Hepatocyte (in vitro differentiated cells): ENCODE measurements at regions not wholly inside any gene's neighbourhood (a gene's known extent, or its start where the extent isn't known, plus 50 kb on each side); places are given as distances from the start of the nearest gene placed in this dataset.
"Not testable (repeated sequence)": the region's sequence is repeated elsewhere in the genome, so short reads cannot be mapped to it uniquely, and the experiment has no call there.

Experiments used
- DNase-seq: peaks from one replicate; pipeline ENCODE4 v3.0.0-alpha.2; 2016; ENCODE audit warnings: low spot score
- H2AFZ ChIP-seq: fragments of 200-600 bp; sonication (generic); 2 replicates; pipeline ENCODE4 v1.6.0; 2016; ENCODE audit warnings: antibody characterized with exemption, mild to moderate bottlenecking
- H3K27ac ChIP-seq: fragments of 200-600 bp; sonication (generic); 2 replicates; pipeline ENCODE4 v1.5.1; 2016; ENCODE audit warnings: mild to moderate bottlenecking
- H3K27me3 ChIP-seq: fragments of 200-600 bp; sonication (generic); 2 replicates; pipeline ENCODE4 v1.6.1; 2016
- H3K36me3 ChIP-seq: fragments of 200-600 bp; sonication (generic); replicated peaks from 2 replicates; pipeline ENCODE4 v1.5.1; 2016; ENCODE audit warnings: low read depth; ENCODE audit not compliant: insufficient read depth
- H3K4me1 ChIP-seq: fragments of 200-600 bp; sonication (generic); 2 replicates; pipeline ENCODE4 v1.5.1; 2016; ENCODE audit warnings: mild to moderate bottlenecking, moderate library complexity; ENCODE audit not compliant: insufficient read depth
- H3K4me2 ChIP-seq: fragments of 200-600 bp; sonication (generic); 2 replicates; pipeline ENCODE4 v1.6.0; 2016
- H3K4me3 ChIP-seq: fragments of 200-600 bp; sonication (generic); 2 replicates; pipeline ENCODE4 v1.5.1; 2016; ENCODE audit warnings: mild to moderate bottlenecking
- H3K79me2 ChIP-seq: fragments of 200-600 bp; sonication (generic); 2 replicates; pipeline ENCODE4 v1.6.0; 2017; ENCODE audit warnings: mild to moderate bottlenecking
- H3K9me2 ChIP-seq: fragments of 200-600 bp; sonication (generic); replicated peaks from 2 replicates; pipeline ENCODE4 v1.6.0; 2017; ENCODE audit warnings: mild to moderate bottlenecking; ENCODE audit not compliant: insufficient read depth
- H3K9me3 ChIP-seq: fragments of 200-600 bp; sonication (generic); 2 replicates; pipeline ENCODE4 v1.5.1; 2016; ENCODE audit warnings: low read depth, mild to moderate bottlenecking
- H4K20me1 ChIP-seq: fragments of 200-600 bp; sonication (generic); 2 replicates; pipeline ENCODE4 v1.6.0; 2016; ENCODE audit warnings: mild to moderate bottlenecking; ENCODE audit not compliant: insufficient read depth, poor library complexity, severe bottlenecking
- CTCF ChIP-seq: fragments of 200-600 bp; sonication (generic); IDR thresholded peaks from 2 replicates; pipeline ENCODE4 v1.5.1; 2016; ENCODE audit warnings: antibody characterized with exemption, mild to moderate bottlenecking; ENCODE audit not compliant: poor library complexity
- EZH2 ChIP-seq: fragments of 200-600 bp; sonication (generic); IDR thresholded peaks from 2 replicates; pipeline ENCODE4 v1.6.1; 2016; ENCODE audit warnings: antibody characterized with exemption, mild to moderate bottlenecking, borderline replicate concordance
- EZH2phosphoT487 ChIP-seq: fragments of 200-600 bp; sonication (generic); IDR thresholded peaks from one replicate; pipeline ENCODE4 v1.6.1; 2018; ENCODE audit warnings: antibody characterized with exemption, mild to moderate bottlenecking, low read depth, moderate library complexity; ENCODE audit not compliant: unreplicated experiment, severe bottlenecking
- WGBS: methylation state at CpG from one replicate; pipeline ENCODE4 v1.1.6; 2016; ENCODE audit warnings: low lambda C conversion rate; ENCODE audit errors: missing lambda C conversion rate; 5-methylcytosine and 5-hydroxymethylcytosine counted together

- 100% methylated on average over 5 of the region's 5 CpGs for WGBS
These were observed 81.0 kb upstream of the TINAGL1 start for GRCh38 chr1:31495351-31495750.

GRCh38 chr1:31495770-31496169 is 80.5 kb upstream of the TINAGL1 start:
- H4K20me1 ChIP-seq, H3K27ac ChIP-seq, H3K9me2 ChIP-seq, H3K36me3 ChIP-seq, H2AFZ ChIP-seq, H3K79me2 ChIP-seq, H3K4me3 ChIP-seq, DNase-seq, H3K27me3 ChIP-seq, H3K9me3 ChIP-seq, H3K4me2 ChIP-seq, H3K4me1 ChIP-seq: not testable (repeated sequence)
- WGBS = 100% methylated on average over 2 of the region's 2 CpGs

More at GRCh38 chr1:31495351-31495750, 81.0 kb upstream of the TINAGL1 start:
- H3K27me3 ChIP-seq, H3K4me2 ChIP-seq, DNase-seq, H3K9me2 ChIP-seq, H3K4me3 ChIP-seq, H3K36me3 ChIP-seq, H3K4me1 ChIP-seq, H3K79me2 ChIP-seq, H2AFZ ChIP-seq, H3K9me3 ChIP-seq, H3K27ac ChIP-seq, H4K20me1 ChIP-seq: not testable (repeated sequence)

GRCh38 chr1:31497601-31498000 is 78.7 kb upstream of the TINAGL1 start:
- WGBS = 74% methylated on average over 6 of the region's 6 CpGs
- Histone ChIP-seq H4K20me1 (no peaks in the 10 kb centered on the region), H3K4me3 (no peak overlapping the region), H3K4me2 (no peak overlapping the region), H3K27me3 (no peaks in the 10 kb centered on the region), H2AFZ (no peak overlapping the region), H3K79me2 (no peaks in the 10 kb centered on the region), H3K9me3 (no peaks in the 10 kb centered on the region), H3K36me3 (no peaks in the 10 kb centered on the region), H3K4me1 (no peaks in the 10 kb centered on the region), H3K9me2 (no peaks in the 10 kb centered on the region), H3K27ac (no peak overlapping the region)
- no peak for DNase-seq
- TF ChIP-seq CTCF (no peak), EZH2phosphoT487 (no peak), EZH2 (no peak)

- TF ChIP-seq EZH2phosphoT487 (no peak), CTCF (no peak), EZH2 (no peak)
- Histone ChIP-seq H3K27me3 (no peaks in the 10 kb centered on the region), H3K36me3 (no peaks in the 10 kb centered on the region), H3K79me2 (no peaks in the 10 kb centered on the region), H3K4me3 (no peak overlapping the region), H3K9me2 (no peaks in the 10 kb centered on the region), H3K4me1 (no peaks in the 10 kb centered on the region), H3K9me3 (no peaks in the 10 kb centered on the region), H2AFZ (no peak overlapping the region), H3K4me2 (no peak overlapping the region), H3K27ac (no peak overlapping the region), H4K20me1 (no peaks in the 10 kb centered on the region)
- 87% methylated on average over 11 of the region's 11 CpGs for WGBS
- no peak for DNase-seq
These were observed 77.8 kb upstream of the TINAGL1 start for GRCh38 chr1:31498376-31499040.
